Glutamatergic neuron (in vitro differentiated cells): ENCODE measurements at regions not wholly inside any gene's neighbourhood (a gene's known extent, or its start where the extent isn't known, plus 50 kb on each side); places are given as distances from the start of the nearest gene placed in this dataset.
A peak's percentile ranks its signal among the peaks of the same experiment; 100 is the strongest.
"Not testable (repeated sequence)": the region's sequence is repeated elsewhere in the genome, so short reads cannot be mapped to it uniquely, and the experiment has no call there.

Experiments used
- DNase-seq: peaks from one replicate; pipeline ENCODE4 v3.0.0; 2022
- H3K27ac Mint-ChIP-seq: one replicate; pipeline ENCODE4 v1.8.0; 2020; ENCODE audit warnings: mild to moderate bottlenecking, mixed read lengths, inconsistent platforms; ENCODE audit not compliant: unreplicated experiment
- H3K27me3 Mint-ChIP-seq: one replicate; pipeline ENCODE4 v1.8.0; 2020; ENCODE audit warnings: mild to moderate bottlenecking, moderate library complexity, mixed read lengths, inconsistent platforms; ENCODE audit not compliant: unreplicated experiment
- H3K36me3 Mint-ChIP-seq: one replicate; pipeline ENCODE4 v1.8.0; 2020; ENCODE audit warnings: mild to moderate bottlenecking, mixed read lengths, inconsistent platforms; ENCODE audit not compliant: unreplicated experiment
- H3K4me1 Mint-ChIP-seq: one replicate; pipeline ENCODE4 v1.8.0; 2020; ENCODE audit warnings: mild to moderate bottlenecking, low read depth, mixed read lengths, inconsistent platforms; ENCODE audit not compliant: unreplicated experiment
- H3K4me3 Mint-ChIP-seq: one replicate; pipeline ENCODE4 v1.8.0; 2020; ENCODE audit warnings: mild to moderate bottlenecking, mixed read lengths, inconsistent platforms; ENCODE audit not compliant: unreplicated experiment
- H3K9me3 Mint-ChIP-seq: one replicate; pipeline ENCODE4 v1.8.0; 2020; ENCODE audit warnings: mild to moderate bottlenecking, moderate library complexity, mixed read lengths, inconsistent platforms; ENCODE audit not compliant: unreplicated experiment
- TF ChIP-seq, protein P1 (sequence below): fragments of 200-600 bp; sonication (generic); IDR thresholded peaks from one replicate; pipeline ENCODE4 v1.5.0; 2021; ENCODE audit not compliant: partially characterized antibody, unreplicated experiment

DNA sequence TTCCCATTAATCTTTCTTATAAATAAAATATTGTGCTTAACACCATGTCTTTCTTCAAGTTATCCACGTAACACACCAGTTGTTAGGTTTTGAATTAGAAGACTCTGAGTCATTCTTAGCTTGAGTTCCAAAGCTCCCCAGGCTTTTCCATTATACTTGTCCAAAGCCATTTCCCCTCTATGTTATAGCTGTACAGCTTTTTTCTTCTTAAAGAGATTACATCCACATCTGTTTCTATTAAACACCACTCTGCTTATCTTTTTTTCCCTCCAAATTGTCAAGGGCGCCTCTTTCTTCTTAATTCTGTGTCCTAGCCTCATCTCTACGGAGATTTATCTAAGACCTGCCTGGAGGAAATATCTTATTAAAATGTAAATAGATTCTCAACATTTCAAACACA, 139.4 kb upstream of the CPHXL start:
- Mint-ChIP-seq H3K27me3 (peaks cover 2% of the 10 kb centered on the region), H3K36me3 (no peaks in the 10 kb centered on the region), H3K4me3 (no peak overlapping the region), H3K27ac (no peak overlapping the region), H3K9me3 (peaks cover 2% of the 10 kb centered on the region), H3K4me1 (no peaks in the 10 kb centered on the region)
- DNase-seq = no peak
- TF ChIP-seq, protein P1, sequence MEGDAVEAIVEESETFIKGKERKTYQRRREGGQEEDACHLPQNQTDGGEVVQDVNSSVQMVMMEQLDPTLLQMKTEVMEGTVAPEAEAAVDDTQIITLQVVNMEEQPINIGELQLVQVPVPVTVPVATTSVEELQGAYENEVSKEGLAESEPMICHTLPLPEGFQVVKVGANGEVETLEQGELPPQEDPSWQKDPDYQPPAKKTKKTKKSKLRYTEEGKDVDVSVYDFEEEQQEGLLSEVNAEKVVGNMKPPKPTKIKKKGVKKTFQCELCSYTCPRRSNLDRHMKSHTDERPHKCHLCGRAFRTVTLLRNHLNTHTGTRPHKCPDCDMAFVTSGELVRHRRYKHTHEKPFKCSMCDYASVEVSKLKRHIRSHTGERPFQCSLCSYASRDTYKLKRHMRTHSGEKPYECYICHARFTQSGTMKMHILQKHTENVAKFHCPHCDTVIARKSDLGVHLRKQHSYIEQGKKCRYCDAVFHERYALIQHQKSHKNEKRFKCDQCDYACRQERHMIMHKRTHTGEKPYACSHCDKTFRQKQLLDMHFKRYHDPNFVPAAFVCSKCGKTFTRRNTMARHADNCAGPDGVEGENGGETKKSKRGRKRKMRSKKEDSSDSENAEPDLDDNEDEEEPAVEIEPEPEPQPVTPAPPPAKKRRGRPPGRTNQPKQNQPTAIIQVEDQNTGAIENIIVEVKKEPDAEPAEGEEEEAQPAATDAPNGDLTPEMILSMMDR = no peak

GRCh38 chr16:75868636-75869632, 142.6 kb upstream of the CPHXL start:
- Mint-ChIP-seq H3K4me3 (no peak overlapping the region), H3K36me3 (no peaks in the 10 kb centered on the region), H3K27me3 (no peaks in the 10 kb centered on the region), H3K27ac (no peak overlapping the region), H3K9me3 (peaks cover 2% of the 10 kb centered on the region), H3K4me1 (no peaks in the 10 kb centered on the region)
- TF ChIP-seq, protein P1 = no peak
- DNase-seq = no peak

GRCh38 chr16:75881280-75881679, 155.0 kb upstream of the CPHXL start:
- not testable (repeated sequence) for H3K4me1 Mint-ChIP-seq, DNase-seq, H3K27me3 Mint-ChIP-seq, H3K9me3 Mint-ChIP-seq, H3K4me3 Mint-ChIP-seq, H3K27ac Mint-ChIP-seq, H3K36me3 Mint-ChIP-seq

- H3K36me3 Mint-ChIP-seq = no peaks in the 10 kb centered on the region
- DNase-seq = no peak
- no peaks in the 10 kb centered on the region for H3K27me3 Mint-ChIP-seq
- H3K27ac Mint-ChIP-seq = no peak overlapping the region
- TF ChIP-seq, protein P1 = no peak
- no peak overlapping the region for H3K4me3 Mint-ChIP-seq
- H3K4me1 Mint-ChIP-seq = no peaks in the 10 kb centered on the region
- H3K9me3 Mint-ChIP-seq = no peaks in the 10 kb centered on the region
These were observed 172.9 kb upstream of the CPHXL start for GRCh38 chr16:75899163-75899562.

DNA sequence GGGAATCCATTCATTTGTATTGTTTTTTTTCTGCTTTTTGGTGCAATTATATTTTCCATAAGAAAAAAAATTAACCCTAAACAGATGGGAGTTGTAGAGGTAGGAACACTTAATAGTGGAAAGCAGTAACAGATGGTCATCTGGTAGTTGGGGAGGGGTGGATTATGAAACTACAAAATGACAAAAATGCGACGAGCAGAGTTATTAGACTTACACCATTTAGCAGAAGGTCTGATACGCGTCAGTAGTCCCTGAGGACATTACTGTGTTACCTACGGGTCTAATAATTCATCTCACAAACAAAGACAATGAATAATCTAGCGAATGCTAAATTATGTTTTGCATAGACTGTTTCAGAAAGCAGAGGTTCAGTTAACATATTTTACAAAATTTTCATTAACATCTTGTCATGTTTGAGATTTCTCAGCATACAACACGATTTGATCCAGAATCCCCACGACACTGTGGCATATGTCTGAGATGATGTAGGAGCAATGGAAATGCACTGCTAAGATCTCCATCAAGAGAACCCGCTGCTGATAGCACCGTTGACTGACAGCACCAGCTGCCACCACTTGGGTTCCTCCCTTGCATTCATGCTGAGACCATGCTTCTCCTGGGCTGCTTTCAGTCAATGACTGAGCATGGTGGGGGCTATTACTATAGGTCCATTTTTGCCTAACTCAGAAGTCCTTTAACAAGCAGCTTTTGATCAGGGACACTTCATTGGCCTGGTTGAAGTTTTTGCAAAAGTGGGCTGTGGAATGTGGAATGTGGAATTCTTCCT, 182.2 kb upstream of the CPHXL start:
- H3K27me3 Mint-ChIP-seq = peaks cover 3% of the 10 kb centered on the region
- H3K36me3 Mint-ChIP-seq = no peaks in the 10 kb centered on the region
- DNase-seq = peak; percentile 46
- H3K27ac Mint-ChIP-seq = peak overlapping the region; percentile 84
- TF ChIP-seq, protein P1 = no peak
- H3K9me3 Mint-ChIP-seq = peaks cover 3% of the 10 kb centered on the region
- H3K4me3 Mint-ChIP-seq = peak overlapping the region; percentile 8
- peaks cover 18% of the 10 kb centered on the region for H3K4me1 Mint-ChIP-seq
